ENCODE measurements at regions not wholly inside any gene's neighbourhood (a gene's known extent, or its start where the extent isn't known, plus 50 kb on each side); places are given as distances from the start of the nearest gene placed in this dataset.

DNA sequence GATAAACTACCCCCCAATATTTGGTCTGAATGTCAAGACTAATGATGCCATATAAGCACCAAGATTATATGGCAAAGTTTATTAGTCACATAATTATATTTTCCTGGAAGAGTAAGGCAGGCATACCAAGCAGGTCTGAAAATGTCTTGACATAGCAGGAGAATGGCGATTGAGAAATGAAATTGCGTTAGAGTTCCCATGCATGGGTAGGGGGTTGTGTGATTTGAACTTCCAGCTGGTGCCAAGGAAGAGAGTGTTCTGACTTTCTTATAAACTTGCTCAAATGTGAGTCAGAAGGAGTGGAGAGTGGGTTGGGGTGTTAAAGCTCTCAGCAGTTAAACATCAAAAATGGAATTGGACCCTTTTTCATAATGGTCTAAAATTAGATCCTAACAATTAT, 1200.6 kb upstream of the ACO1 start:
- TF ChIP-seq CTCF (IDR thresholded peaks at IDR 0.05; ENCODE audit: low read length) (no peak), EZH2 (optimal IDR thresholded peaks at IDR 0.05; ENCODE audit: low read depth, low read length) (no peak), EZH2phosphoT487 (IDR thresholded peaks at IDR 0.05; ENCODE audit: low read length) (no peak)
